Kidney tubule cell (primary cell): ENCODE measurements at regions not wholly inside any gene's neighbourhood (a gene's known extent, or its start where the extent isn't known, plus 50 kb on each side); places are given as distances from the start of the nearest gene placed in this dataset.
"Not testable (repeated sequence)": the region's sequence is repeated elsewhere in the genome, so short reads cannot be mapped to it uniquely, and the experiment has no call there.

Source experiments
- DNase-seq: peaks from one replicate; pipeline ENCODE4 v3.0.0-alpha.2; 2018; ENCODE audit warnings: low spot score

DNA sequence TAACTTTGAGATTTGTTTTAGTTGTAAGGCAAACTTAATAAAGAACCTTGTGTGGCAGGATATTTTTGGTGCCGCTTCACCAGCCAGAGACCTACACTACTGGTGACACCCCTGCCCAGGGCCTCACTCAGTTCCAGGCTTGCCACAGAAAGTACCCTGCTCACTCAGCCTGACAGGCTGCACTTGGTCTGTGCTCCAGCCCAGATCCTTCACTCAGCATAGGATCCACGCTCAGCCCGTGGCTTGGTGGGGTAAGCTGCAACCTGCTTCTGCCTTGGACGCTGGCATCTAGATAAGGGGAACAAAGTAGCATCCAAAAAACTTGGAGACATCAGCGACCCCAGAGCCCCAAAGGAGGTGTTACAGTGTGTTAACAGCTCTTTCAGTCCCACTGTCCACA lies 825.5 kb downstream of the EPHA3 start:
- no peak for DNase-seq

- DNase-seq: not testable (repeated sequence)
Observed at GRCh38 chr3:89944461-89944860, 837.0 kb downstream of the EPHA3 start.

DNA sequence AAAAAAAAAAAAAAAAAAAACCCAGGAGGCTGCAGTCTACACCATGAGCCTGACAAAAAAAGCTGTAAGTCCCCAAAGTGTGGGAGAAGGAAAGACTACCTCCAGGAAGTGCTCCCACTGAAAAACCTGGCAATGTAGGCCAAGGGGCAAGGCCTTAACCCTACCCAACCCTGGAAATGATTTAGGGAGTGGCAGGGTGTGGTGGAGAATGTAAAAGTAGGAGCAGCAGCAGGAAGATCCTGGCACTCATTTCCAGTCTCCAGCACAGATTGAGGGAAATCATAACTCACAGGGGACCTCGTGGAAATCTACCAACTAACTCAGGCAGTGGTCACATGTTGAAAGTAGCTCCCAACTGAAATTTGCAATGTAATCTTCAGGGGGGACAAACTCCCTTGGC lies 839.5 kb downstream of the EPHA3 start:
- DNase-seq: no peak

- no peak for DNase-seq
Observed at GRCh38 chr3:89947337-89947954, 840.0 kb downstream of the EPHA3 start.

- no peak for DNase-seq
Observed at GRCh38 chr3:89948008-89948407, 840.6 kb downstream of the EPHA3 start.

GRCh38 chr3:89950772-89951171 lies 843.4 kb downstream of the EPHA3 start:
- no peak for DNase-seq

DNA sequence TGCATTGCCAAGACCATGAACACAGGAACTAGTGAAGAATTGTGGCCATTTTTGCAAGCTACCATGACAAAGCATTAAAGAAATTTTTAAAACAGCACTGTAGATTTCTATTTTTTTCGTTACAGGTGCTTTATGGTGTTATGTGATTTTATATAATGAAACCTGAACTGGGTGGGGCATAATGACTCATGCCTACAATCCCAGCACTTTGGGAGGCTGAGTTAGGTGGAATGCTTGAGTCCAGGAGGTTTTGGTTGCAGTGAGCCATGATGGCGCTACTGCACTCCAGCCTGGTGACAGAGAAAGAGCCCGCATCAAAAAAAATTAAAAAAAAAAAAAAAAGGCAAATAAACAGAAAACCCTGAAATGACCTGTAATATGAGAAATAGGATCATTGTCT lies 846.7 kb downstream of the EPHA3 start:
- no peak for DNase-seq

GRCh38 chr3:89955156-89955555 lies 847.7 kb downstream of the EPHA3 start:
- no peak for DNase-seq

- no peak for DNase-seq
Observed at GRCh38 chr3:89957451-89957850, 850.0 kb downstream of the EPHA3 start.

DNA sequence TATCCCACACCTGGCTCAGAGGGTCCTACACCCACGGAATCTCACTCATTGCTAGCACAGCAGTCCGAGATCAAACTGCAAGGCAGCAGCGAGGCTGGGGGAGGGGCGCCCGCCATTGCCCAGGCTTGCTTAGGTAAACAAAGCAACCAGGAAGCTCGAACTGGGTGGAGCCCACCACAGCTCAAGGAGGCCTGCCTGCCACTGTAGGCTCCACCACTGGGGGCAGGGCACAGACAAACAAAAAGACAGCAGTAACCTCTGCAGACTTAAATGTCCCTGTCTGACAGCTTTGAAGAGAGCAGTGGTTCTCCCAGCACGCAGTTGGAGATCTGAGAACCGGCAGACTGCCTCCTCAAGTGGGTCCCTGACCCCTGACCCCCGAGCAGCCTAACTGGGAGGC lies 850.7 kb downstream of the EPHA3 start:
- DNase-seq: not testable (repeated sequence)

GRCh38 chr3:89964347-89964746 lies 856.9 kb downstream of the EPHA3 start:
- no peak for DNase-seq

DNA sequence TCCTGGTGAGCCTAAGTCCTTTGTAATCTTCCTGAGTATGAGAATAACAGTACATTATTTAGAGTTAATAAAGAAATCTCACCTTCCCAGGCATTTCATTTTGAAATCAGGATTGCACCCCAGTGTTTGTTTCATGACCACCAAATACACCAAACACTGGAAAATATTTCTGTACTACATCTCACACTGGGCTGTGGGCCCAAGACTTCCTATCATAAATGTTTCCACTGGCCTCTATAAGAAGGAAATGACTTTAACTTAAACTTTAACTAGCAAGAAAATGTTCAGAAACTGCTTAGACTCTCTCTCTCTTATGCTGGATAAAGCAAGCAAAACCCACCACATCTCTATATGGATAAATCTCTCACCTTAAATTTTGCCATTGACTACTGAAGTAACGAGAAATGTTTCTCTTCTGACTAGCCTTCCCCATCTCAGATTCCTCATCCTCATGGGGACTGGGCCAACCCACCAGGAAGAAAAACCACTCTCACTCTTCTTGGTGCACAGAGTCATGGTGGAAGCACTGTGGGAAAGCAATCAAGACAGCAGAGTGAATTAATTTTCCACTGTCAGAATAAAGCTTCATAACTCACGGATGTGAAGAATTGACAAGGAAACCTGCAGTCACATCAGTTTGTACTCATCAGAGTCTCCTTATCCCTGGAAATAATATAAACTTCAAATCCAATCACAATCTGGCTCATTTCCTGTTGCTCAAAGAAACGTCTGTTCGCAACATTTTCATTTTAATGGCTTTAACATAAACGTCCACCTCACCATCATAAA lies 859.6 kb downstream of the EPHA3 start:
- DNase-seq: no peak

- no peak for DNase-seq
Observed at GRCh38 chr3:89971329-89971728, 863.9 kb downstream of the EPHA3 start.

GRCh38 chr3:89973156-89973555 lies 865.7 kb downstream of the EPHA3 start:
- DNase-seq: no peak

GRCh38 chr3:89974903-89975519 lies 867.6 kb downstream of the EPHA3 start:
- DNase-seq: no peak

DNA sequence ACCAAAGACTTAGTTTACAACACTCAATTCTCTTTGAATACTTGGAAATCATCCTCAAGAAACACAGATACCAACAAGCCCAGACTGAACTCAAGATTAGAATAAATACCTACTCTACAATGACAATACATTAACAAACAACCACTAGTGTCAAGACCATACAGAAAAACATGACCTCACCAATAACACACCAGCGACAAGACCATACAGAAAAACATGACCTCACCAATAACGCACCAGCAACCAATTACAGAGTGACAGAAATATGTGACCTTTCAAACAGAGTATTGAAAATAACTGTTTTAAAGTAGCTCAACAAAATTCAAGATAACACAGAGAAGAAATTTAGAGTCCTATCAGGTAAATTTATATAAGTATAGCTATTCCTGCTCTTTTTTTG lies 876.0 kb downstream of the EPHA3 start:
- DNase-seq: no peak

GRCh38 chr3:90005281-90005847 lies 897.9 kb downstream of the EPHA3 start:
- DNase-seq: no peak

DNA sequence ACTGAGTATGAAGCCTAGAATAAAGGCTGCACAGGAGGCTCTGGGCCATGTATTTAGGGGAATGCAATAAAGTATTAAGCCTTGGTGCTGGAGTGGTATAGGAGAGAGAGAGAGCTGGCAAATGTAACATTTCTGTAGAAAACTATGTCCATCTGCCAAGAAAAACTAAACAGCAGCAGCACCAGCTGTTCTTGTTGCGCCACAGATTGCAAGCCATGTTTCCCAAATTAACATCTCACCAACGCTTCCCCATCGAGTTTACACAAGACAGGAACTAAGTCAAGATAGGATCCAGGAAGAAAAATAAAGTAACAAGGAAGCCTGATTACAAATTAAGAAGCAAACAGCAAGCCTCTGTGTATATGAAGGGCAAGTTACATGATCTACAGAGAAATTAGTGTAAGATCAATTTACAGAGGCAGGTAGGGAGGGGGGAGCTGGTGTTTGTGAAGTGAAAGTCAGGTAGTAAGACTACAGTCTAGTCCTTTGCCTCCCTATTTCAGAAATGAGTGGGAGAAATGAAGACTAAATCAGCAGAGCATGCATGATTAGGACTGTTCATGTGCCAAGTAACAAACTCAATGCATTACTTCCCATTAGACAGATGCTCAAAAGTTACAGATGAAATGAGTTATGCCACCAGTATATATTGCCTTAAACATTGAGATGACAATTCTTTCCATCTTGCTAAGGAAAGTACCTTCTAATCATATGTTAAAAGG lies 900.5 kb downstream of the EPHA3 start:
- no peak for DNase-seq

- peak; percentile 27 for DNase-seq
Observed at GRCh38 chr3:90010341-90010740, 902.9 kb downstream of the EPHA3 start.

GRCh38 chr3:90011131-90011530 lies 903.7 kb downstream of the EPHA3 start:
- DNase-seq: no peak

DNA sequence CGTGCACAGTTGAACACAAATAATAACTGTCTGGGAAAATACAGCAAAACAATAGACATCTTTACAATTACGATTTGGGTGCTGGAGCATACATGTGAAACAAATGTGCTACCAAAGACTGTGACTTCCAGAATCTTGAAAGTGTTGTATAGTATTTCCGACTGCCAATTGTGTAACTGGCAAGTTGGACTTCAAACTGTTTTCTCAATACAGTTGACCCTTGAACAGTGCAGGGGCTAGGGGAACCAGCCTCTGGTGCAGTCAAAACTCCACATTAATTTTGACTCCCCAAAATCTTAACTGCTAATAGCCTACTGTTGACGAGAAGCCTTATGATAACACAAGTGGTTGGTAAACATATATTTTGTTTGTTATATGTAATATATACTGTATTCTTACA lies 904.2 kb downstream of the EPHA3 start:
- DNase-seq: no peak

GRCh38 chr3:90011996-90012395 lies 904.6 kb downstream of the EPHA3 start:
- no peak for DNase-seq
